Upper lobe of right lung (tissue), 1 donor: ENCODE measurements at regions not wholly inside any gene's neighbourhood (a gene's known extent, or its start where the extent isn't known, plus 50 kb on each side); places are given as distances from the start of the nearest gene placed in this dataset.

ENCODE experiments used
- ATAC-seq: fragments of 200-7000 bp; cut with Tn5 transposase; one replicate; pipeline ENCODE4 v1.9.1; 2020; ENCODE audit warnings: mild to moderate bottlenecking, moderate library complexity
- DNase-seq: peaks from one replicate; pipeline ENCODE4 v3.0.0-alpha.2; 2020
- H3K27ac ChIP-seq: fragments of 200-600 bp; one replicate; pipeline ENCODE4 v1.8.0; 2022
- H3K27me3 ChIP-seq: fragments of 200-600 bp; one replicate; pipeline ENCODE4 v1.8.0; 2022; ENCODE audit warnings: mild to moderate bottlenecking
- H3K36me3 ChIP-seq: fragments of 200-600 bp; one replicate; pipeline ENCODE4 v1.8.0; 2022
- H3K4me1 ChIP-seq: fragments of 200-600 bp; one replicate; pipeline ENCODE4 v1.8.0; 2022
- H3K4me3 ChIP-seq: fragments of 200-600 bp; one replicate; pipeline ENCODE4 v1.8.0; 2022; ENCODE audit warnings: mild to moderate bottlenecking
- H3K9me3 ChIP-seq: fragments of 200-600 bp; one replicate; pipeline ENCODE4 v1.8.0; 2022
- intact Hi-C: fragments of 100-400 bp; cut with DNase I; formaldehyde crosslinking; loops from one replicate; pipeline ENCODE4 v1.11.0; 2022
- TF ChIP-seq, protein P1 (sequence below): fragments of 200-600 bp; IDR thresholded peaks from one replicate; pipeline ENCODE4 v1.8.0; 2022; ENCODE audit warnings: antibody characterized with exemption
- donor health status: DM: no; HTN: yes; CAD: no; lungs with severe emphysema.

DNA sequence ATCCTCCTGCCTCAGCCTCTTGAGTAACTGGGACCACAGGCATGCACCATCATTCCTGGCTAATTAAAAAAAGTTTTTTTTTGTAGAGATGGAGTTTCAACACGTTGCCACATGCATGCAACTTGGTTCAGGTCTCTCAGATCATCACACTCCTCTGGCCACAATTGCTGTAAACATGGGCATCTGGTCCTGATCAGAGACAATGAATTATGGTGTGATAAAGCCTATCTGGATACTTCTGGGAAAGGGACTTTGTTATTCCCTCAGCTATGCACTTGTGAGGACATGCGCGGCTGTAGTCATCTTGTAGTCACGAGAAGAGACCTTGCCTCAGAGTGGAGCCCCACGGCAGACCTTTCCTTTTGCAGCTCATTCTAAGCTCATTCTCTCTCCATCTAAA is 210.9 kb upstream of the ZFP64 start:
- Histone ChIP-seq H3K36me3 (no peaks in the 10 kb centered on the region), H3K9me3 (no peaks in the 10 kb centered on the region), H3K27me3 (no peaks in the 10 kb centered on the region), H3K4me1 (peaks cover 6% of the 10 kb centered on the region), H3K27ac (no peak overlapping the region), H3K4me3 (no peak overlapping the region)
- no peak for ATAC-seq
- TF ChIP-seq, protein P1, sequence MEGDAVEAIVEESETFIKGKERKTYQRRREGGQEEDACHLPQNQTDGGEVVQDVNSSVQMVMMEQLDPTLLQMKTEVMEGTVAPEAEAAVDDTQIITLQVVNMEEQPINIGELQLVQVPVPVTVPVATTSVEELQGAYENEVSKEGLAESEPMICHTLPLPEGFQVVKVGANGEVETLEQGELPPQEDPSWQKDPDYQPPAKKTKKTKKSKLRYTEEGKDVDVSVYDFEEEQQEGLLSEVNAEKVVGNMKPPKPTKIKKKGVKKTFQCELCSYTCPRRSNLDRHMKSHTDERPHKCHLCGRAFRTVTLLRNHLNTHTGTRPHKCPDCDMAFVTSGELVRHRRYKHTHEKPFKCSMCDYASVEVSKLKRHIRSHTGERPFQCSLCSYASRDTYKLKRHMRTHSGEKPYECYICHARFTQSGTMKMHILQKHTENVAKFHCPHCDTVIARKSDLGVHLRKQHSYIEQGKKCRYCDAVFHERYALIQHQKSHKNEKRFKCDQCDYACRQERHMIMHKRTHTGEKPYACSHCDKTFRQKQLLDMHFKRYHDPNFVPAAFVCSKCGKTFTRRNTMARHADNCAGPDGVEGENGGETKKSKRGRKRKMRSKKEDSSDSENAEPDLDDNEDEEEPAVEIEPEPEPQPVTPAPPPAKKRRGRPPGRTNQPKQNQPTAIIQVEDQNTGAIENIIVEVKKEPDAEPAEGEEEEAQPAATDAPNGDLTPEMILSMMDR = no peak
- intact Hi-C loops = no loop called here
- no peak for DNase-seq

DNA sequence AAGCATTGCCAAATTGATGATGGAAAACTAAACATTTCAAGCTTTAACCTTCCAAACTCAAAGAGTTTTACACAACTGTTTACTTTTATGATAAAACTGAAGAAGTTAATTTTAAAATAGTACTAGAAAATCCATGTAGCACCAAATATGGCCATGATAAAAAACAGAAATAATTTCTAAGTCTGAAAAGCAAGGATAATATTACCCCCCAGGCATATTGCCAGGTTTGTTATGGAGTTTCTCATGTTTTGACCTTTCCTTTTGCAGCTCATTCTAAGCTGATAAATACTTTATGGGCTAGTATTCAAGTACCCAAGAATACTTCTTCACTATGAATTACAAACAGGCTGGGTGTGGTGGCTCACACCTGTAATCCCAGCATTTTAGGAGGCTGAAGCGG is 209.9 kb upstream of the ZFP64 start:
- no peak for DNase-seq
- Histone ChIP-seq H3K4me1 (peaks cover 6% of the 10 kb centered on the region), H3K9me3 (no peaks in the 10 kb centered on the region), H3K4me3 (no peak overlapping the region), H3K36me3 (no peaks in the 10 kb centered on the region), H3K27ac (no peak overlapping the region), H3K27me3 (no peaks in the 10 kb centered on the region)
- ATAC-seq = no peak
- intact Hi-C loops = no loop called here
- TF ChIP-seq, protein P1 = no peak

DNA sequence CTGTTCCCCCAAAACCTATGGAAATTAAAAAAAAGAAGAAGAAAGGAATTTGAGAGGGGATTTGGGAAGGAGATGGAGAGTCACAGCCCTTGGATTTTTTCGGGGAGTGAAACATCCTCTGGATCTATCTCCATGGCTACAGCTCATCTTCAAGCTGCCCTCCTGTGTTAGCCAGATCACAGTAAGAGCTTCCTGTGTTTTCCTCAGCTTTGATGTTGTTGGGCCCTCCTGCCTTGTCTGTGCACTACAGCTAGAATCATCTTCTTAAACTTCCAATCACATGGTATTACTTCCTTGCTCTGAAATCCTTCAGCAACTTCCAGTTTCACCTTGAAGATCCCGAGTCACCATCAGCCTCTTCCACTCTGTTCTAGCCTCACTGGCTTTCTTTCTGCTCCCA is 207.8 kb upstream of the ZFP64 start:
- intact Hi-C loops = no loop called here
- H3K4me3 ChIP-seq = no peak overlapping the region
- ATAC-seq = no peak

DNA sequence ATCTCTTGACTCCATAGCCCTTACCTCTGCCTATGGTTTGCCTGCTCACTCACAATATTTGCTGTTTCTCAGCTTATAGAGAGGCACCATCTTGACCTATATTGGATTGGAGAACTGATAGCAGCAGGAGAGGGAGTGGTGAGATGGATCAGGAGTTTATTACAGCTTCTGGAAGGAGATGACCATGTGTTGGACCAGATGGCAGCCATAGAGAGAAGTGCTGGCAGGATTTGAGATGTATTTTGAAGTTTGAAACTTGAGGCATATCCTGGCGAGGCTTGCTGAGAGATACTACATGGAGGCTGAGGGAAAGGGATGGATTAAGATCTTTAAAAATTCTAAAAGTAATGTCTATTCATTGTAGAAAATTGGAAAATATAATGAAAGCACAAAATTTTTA is 198.0 kb upstream of the ZFP64 start:
- no peak for DNase-seq
- no peaks in the 10 kb centered on the region for H3K9me3 ChIP-seq
- intact Hi-C loops = no loop called here
- no peak overlapping the region for H3K27ac ChIP-seq
- no peak overlapping the region for H3K4me3 ChIP-seq
- TF ChIP-seq, protein P1 = no peak
- ATAC-seq = no peak
- no peaks in the 10 kb centered on the region for H3K4me1 ChIP-seq
- H3K36me3 ChIP-seq = no peaks in the 10 kb centered on the region
- no peaks in the 10 kb centered on the region for H3K27me3 ChIP-seq

More for the DNA sequence above, 207.8 kb upstream of the ZFP64 start:
- H3K27me3 ChIP-seq = no peaks in the 10 kb centered on the region
- no peaks in the 10 kb centered on the region for H3K36me3 ChIP-seq
- TF ChIP-seq, protein P1 = no peak
- no peaks in the 10 kb centered on the region for H3K4me1 ChIP-seq
- H3K9me3 ChIP-seq = no peaks in the 10 kb centered on the region
- no peak overlapping the region for H3K27ac ChIP-seq
- no peak for DNase-seq

DNA sequence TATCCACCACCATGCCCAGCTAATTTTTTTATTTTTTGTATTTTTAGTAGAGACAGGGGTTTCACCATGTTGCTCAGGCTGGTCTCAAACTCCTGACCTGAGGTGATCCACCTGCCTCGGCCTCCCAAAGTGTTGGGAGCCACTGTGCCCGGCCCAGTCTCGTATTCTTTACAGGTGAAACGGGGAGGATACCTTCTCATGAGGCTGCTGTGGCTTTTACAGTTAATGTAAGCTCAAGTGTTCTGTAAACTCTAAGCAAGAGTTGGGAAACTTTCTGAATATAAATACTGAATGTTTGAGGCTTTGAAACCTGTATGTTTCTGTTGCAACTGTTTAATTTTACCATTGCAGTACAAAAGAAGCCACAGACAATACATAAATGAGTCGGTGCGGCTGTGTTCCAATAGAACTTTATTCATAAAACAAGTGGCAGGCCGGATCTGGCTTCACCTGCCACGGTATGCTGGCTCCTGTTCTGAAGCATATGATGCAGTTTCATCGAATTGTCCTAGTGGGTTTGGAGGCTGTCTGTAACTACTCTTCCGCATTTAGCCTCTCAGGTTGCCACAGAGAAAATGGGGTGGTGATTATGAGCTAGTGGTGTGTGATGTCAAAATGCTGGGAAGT is 192.5 kb upstream of the ZFP64 start:
- no peaks in the 10 kb centered on the region for H3K27me3 ChIP-seq
- H3K4me3 ChIP-seq = no peak overlapping the region
- H3K27ac ChIP-seq = peak overlapping the region; percentile 8
- TF ChIP-seq, protein P1 = no peak
- intact Hi-C loops = no loop called here
- peak; percentile 77 for ATAC-seq
- no peaks in the 10 kb centered on the region for H3K4me1 ChIP-seq
- no peaks in the 10 kb centered on the region for H3K36me3 ChIP-seq
- DNase-seq = no peak
- H3K9me3 ChIP-seq = no peaks in the 10 kb centered on the region

DNA sequence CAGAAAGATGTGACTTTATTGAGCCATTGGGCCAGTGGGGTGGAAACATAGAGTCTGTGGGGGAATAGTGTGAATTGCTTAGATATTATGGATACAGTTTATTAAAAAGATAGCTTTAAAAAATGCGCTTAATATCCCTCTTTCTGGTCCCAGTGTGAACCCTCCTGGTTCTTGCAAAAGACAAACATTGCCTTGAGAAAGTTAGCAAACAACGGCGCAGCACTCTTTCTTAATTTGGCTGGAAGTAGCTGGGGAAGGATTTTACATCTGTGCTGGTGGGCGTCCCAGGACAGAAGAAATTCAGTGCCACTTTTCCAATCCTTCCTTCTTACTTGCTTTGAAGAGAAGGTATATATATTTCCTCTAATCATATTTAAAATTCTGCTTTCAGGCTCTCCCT is 191.4 kb upstream of the ZFP64 start:
- Histone ChIP-seq H3K36me3 (no peaks in the 10 kb centered on the region), H3K27me3 (no peaks in the 10 kb centered on the region), H3K4me3 (no peak overlapping the region), H3K9me3 (no peaks in the 10 kb centered on the region), H3K4me1 (no peaks in the 10 kb centered on the region), H3K27ac (no peak overlapping the region)
- TF ChIP-seq, protein P1 = no peak
- ATAC-seq (peak; percentile 58), DNase-seq (no peak)
- intact Hi-C loops = no loop called here
